ENCODE measurements at regions not wholly inside any gene's neighbourhood (a gene's known extent, or its start where the extent isn't known, plus 50 kb on each side); places are given as distances from the start of the nearest gene placed in this dataset.

DNA sequence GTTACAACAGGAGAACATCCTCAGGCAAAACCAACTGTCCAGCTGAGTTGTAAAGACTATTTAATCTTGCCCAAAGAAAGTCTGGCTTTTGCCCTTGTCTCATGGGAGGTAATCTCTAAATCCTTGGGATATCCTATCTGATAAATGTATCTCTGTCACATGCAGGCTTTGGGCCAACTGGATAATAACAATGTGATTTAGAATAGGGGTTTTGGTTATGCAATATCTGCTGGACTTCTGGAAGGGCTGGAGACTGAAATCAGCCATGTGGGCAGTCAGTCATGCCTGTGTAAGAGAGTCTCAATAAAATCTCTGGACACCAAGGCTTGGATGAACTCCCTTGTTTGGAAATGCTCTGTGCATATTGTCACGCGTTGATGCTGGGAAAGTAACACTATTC lies 56.3 kb upstream of the PRL start:
- TF ChIP-seq POLR2A (IDR thresholded peaks at IDR 0.05): no peak
- no peak for TF ChIP-seq CTCF (IDR thresholded peaks at IDR 0.05)
